ENCODE measurements at regions not wholly inside any gene's neighbourhood (a gene's known extent, or its start where the extent isn't known, plus 50 kb on each side); places are given as distances from the start of the nearest gene placed in this dataset.

- Histone ChIP-seq H2AFZ (ENCODE audit: low read depth, low read length) (no peak overlapping the region), H3K4me3 (ENCODE audit: low read length) (no peak overlapping the region), H3K4me1 (ENCODE audit: low read length) (no peaks in the 10 kb centered on the region), H3K9me3 (ENCODE audit: insufficient read depth, low read length) (no peaks in the 10 kb centered on the region), H3K36me3 (replicated peaks; ENCODE audit: low read depth, low read length) (no peaks in the 10 kb centered on the region), H4K20me1 (ENCODE audit: insufficient read depth, low read length) (no peaks in the 10 kb centered on the region), H3K27me3 (ENCODE audit: low read depth, low read length) (no peaks in the 10 kb centered on the region), H3K9ac (ENCODE audit: low read length) (no peak overlapping the region), H3K79me2 (ENCODE audit: low read length) (no peaks in the 10 kb centered on the region), H3K27ac (ENCODE audit: low read length) (no peak overlapping the region), H3K4me2 (ENCODE audit: low read length) (no peak overlapping the region)
- TF ChIP-seq CTCF (IDR thresholded peaks at IDR 0.05; ENCODE audit: low read depth, low read length) (no peak), EZH2phosphoT487 (IDR thresholded peaks at IDR 0.05; ENCODE audit: low read depth) (no peak)
These were observed 227.6 kb downstream of the ASXL3 start for GRCh38 chr18:33805592-33805991.

GRCh38 chr18:33804258-33804657 lies 226.2 kb downstream of the ASXL3 start:
- Histone ChIP-seq H4K20me1 (ENCODE audit: insufficient read depth, low read length) (no peaks in the 10 kb centered on the region), H3K4me1 (ENCODE audit: low read length) (no peaks in the 10 kb centered on the region), H3K4me3 (ENCODE audit: low read length) (no peak overlapping the region), H2AFZ (ENCODE audit: low read depth, low read length) (no peak overlapping the region), H3K9ac (ENCODE audit: low read length) (no peak overlapping the region), H3K4me2 (ENCODE audit: low read length) (no peak overlapping the region), H3K27ac (ENCODE audit: low read length) (no peak overlapping the region), H3K27me3 (ENCODE audit: low read depth, low read length) (no peaks in the 10 kb centered on the region), H3K79me2 (ENCODE audit: low read length) (no peaks in the 10 kb centered on the region), H3K9me3 (ENCODE audit: insufficient read depth, low read length) (no peaks in the 10 kb centered on the region), H3K36me3 (replicated peaks; ENCODE audit: low read depth, low read length) (no peaks in the 10 kb centered on the region)
- TF ChIP-seq EZH2phosphoT487 (IDR thresholded peaks at IDR 0.05; ENCODE audit: low read depth) (no peak), CTCF (IDR thresholded peaks at IDR 0.05; ENCODE audit: low read depth, low read length) (no peak)

GRCh38 chr18:33803636-33804035 lies 225.6 kb downstream of the ASXL3 start:
- no peaks in the 10 kb centered on the region for H3K4me1 ChIP-seq (ENCODE audit: low read length)
- H3K27me3 ChIP-seq (ENCODE audit: low read depth, low read length) = no peaks in the 10 kb centered on the region
- H3K9me3 ChIP-seq (ENCODE audit: insufficient read depth, low read length) = no peaks in the 10 kb centered on the region
- no peaks in the 10 kb centered on the region for H3K79me2 ChIP-seq (ENCODE audit: low read length)
- H2AFZ ChIP-seq (ENCODE audit: low read depth, low read length) = no peak overlapping the region
- H3K4me2 ChIP-seq (ENCODE audit: low read length) = no peak overlapping the region
- no peaks in the 10 kb centered on the region for H4K20me1 ChIP-seq (ENCODE audit: insufficient read depth, low read length)
- no peaks in the 10 kb centered on the region for H3K36me3 ChIP-seq (replicated peaks; ENCODE audit: low read depth, low read length)
- H3K9ac ChIP-seq (ENCODE audit: low read length) = no peak overlapping the region
- no peak overlapping the region for H3K4me3 ChIP-seq (ENCODE audit: low read length)
- TF ChIP-seq CTCF (IDR thresholded peaks at IDR 0.05; ENCODE audit: low read depth, low read length) (no peak), EZH2phosphoT487 (IDR thresholded peaks at IDR 0.05; ENCODE audit: low read depth) (no peak)
- no peak overlapping the region for H3K27ac ChIP-seq (ENCODE audit: low read length)

- no peaks in the 10 kb centered on the region for H4K20me1 ChIP-seq (ENCODE audit: insufficient read depth, low read length)
- H3K9me3 ChIP-seq (ENCODE audit: insufficient read depth, low read length) = no peaks in the 10 kb centered on the region
- no peak overlapping the region for H3K4me3 ChIP-seq (ENCODE audit: low read length)
- no peak overlapping the region for H3K27ac ChIP-seq (ENCODE audit: low read length)
- H3K9ac ChIP-seq (ENCODE audit: low read length) = no peak overlapping the region
- no peaks in the 10 kb centered on the region for H3K36me3 ChIP-seq (replicated peaks; ENCODE audit: low read depth, low read length)
- no peak overlapping the region for H3K4me2 ChIP-seq (ENCODE audit: low read length)
- no peaks in the 10 kb centered on the region for H3K4me1 ChIP-seq (ENCODE audit: low read length)
- H3K27me3 ChIP-seq (ENCODE audit: low read depth, low read length) = no peaks in the 10 kb centered on the region
- H3K79me2 ChIP-seq (ENCODE audit: low read length) = no peaks in the 10 kb centered on the region
- TF ChIP-seq EZH2phosphoT487 (IDR thresholded peaks at IDR 0.05; ENCODE audit: low read depth) (no peak), CTCF (IDR thresholded peaks at IDR 0.05; ENCODE audit: low read depth, low read length) (no peak)
- H2AFZ ChIP-seq (ENCODE audit: low read depth, low read length) = no peak overlapping the region
These were observed 224.9 kb downstream of the ASXL3 start for GRCh38 chr18:33802955-33803354.

Measured in OCI-LY3 (cell line).